NCI-H1048 (cell line): ENCODE measurements at regions not wholly inside any gene's neighbourhood (a gene's known extent, or its start where the extent isn't known, plus 50 kb on each side); places are given as distances from the start of the nearest gene placed in this dataset.
"Not testable (repeated sequence)": the region's sequence is repeated elsewhere in the genome, so short reads cannot be mapped to it uniquely, and the experiment has no call there.

Experiments used
- DNase-seq: peaks from one replicate; lab custom pipeline; 2025; lab: John Stamatoyannopoulos, UW

- no peak for DNase-seq
Measured at GRCh38 chr6:164826831-164827468, 482.5 kb downstream of the C6orf118 start.

DNA sequence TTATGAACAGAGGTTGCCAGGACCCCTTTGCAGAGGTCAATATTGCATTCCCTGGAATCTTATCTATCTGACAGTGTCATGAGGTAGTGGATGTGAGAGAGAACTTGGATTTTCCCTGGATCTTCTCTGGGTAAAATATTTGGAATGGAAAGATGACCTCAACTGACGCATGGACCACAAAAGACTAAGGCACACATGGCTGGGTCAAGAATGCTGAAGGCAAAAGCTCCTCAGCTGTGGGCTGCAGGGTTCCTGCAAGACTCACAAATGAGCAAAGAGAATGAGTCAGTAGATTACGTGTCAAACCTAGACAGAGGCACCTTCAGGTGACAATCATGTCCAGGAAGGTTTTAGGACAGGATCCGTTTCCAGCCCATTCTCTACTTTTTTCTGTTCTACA is 484.0 kb downstream of the C6orf118 start:
- DNase-seq: no peak

GRCh38 chr6:164817662-164818061 is 491.7 kb downstream of the C6orf118 start:
- no peak for DNase-seq

GRCh38 chr6:164812706-164813105 is 496.7 kb downstream of the C6orf118 start:
- no peak for DNase-seq

- no peak for DNase-seq
Measured at GRCh38 chr6:164807125-164807524, 502.3 kb downstream of the C6orf118 start.

DNA sequence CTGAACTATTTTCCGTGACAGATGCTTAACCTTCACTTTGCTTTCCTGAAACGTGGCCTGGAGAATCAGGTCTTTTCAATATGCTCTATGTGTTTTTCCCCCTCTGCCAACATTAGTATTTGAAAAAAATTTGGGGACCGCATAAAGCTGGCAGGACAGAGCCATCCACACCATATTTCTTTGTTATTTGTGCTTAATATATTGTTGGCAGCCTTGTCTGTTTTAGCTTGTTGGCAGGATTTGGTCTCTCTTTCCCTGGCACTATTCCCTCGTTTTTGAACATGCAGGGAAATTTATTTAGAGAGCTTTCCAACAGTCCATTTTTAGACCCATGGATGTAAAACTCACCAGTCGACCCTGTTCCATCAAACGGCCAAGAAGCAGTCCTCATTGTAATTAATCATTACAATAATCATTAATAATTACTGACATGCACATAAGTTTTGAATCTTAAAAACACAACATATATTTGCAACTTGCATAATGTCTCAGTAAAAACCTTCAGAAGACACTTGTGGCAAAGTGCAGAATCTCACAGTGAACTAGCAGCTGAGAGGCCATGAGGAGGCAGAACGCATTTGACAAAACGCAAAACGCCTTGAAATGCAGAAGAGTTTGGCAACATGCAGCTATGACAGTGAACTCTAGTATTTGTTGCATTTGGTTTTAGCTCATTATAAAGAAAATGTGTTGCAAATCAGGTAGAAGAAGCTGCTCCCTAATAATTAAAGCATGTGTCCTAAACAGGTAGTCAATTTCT is 514.2 kb downstream of the C6orf118 start:
- DNase-seq: no peak

DNA sequence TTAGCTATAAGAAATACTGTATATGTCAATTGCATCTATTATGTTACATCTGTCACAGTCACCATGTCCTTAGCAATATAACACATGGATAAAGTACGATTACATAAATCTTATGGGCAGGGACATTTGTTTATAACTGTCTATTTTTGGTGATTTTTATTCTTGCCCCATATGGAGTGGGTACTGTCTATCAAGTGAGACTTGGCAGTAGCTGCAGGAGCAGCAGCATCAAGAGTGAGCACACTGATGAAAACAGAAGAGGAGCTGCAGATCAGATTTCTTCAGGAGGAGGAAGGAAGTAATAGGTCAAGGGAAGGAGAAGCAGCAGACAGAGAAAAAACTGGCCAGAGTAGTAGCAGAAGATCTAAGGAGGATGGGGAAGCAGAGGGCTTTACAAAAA is 516.7 kb downstream of the C6orf118 start:
- no peak for DNase-seq

GRCh38 chr6:164791498-164791897 is 517.9 kb downstream of the C6orf118 start:
- DNase-seq: no peak

DNA sequence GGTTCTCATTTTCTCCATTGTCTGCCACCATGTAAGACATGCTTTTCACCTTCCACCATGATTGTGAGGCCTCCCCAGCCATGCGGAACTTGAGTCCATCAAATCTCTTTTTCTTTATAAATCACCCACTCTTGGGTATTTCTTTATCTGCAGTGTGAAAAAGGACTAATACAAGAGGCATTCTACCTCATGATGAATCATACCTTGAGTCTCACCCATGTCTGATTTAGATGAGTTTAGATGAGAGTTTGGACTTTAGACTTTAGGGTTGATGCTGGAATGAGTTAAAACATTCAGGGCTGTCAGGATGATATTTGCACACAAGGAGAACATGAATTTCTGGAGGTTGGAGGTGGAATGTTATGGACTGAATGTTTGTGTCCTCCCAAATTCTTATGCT is 545.6 kb downstream of the C6orf118 start:
- DNase-seq: no peak

DNA sequence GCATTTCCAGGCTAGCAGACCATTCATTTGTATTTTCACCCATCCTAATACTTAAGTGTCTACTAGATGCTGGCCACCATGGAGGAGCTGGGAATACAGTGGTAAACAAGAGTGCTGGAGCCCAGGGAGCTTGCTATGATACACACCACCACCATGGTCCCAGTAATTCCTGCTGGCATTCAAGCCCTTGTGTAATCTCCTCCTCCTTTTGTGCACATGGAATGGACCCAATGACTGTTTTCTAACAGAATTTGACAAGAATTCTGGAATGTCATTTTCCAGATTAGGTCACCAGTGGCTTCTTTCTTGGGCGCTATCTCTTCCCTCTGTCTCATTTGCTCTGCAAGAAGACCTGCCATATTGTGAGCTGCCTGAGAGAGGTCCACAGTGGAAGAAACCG is 552.0 kb downstream of the C6orf118 start:
- no peak for DNase-seq

DNA sequence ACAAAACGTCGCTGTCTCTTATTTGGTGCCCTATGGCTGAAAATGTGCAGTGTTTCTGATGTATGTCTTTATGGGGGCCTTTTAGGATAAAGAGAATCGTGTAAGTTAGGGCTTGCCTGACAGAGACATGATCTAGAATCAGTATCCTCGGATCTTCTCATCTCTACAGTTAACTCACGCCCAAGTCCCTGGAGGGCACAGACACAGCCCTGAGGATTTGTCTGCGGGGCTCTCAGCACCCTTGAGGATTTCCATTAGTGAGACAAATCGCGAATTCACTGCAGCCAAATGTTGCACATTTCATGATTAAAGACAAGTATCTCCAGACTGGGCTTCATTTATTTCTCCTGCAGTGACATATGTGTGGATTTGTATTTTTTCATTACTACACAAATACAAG is 552.7 kb downstream of the C6orf118 start:
- no peak for DNase-seq

- DNase-seq: no peak
Measured at GRCh38 chr6:164756142-164756541, 553.3 kb downstream of the C6orf118 start.

DNA sequence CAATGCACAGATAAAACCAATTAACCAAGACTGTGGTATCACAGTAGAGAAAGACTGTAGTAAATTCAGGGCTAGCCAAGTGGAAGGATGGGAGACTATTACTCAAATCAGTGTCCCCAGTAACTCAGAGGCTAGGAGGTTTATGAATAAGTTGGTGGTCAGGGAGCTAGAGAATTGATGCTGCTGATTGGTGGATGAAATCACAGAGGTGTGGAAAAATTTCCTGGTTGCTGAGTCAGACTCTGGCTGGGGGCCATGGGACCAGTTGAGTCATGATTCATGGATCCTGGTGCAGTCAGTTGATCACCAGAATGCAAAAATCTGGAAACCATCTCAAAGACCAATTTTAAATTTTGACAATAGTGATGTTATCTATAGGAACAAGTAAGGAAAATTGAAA is 555.9 kb downstream of the C6orf118 start:
- DNase-seq: no peak

- no peak for DNase-seq
Measured at GRCh38 chr6:164751395-164751794, 558.0 kb downstream of the C6orf118 start.

- no peak for DNase-seq
Measured at GRCh38 chr6:164750128-164750527, 559.3 kb downstream of the C6orf118 start.

DNA sequence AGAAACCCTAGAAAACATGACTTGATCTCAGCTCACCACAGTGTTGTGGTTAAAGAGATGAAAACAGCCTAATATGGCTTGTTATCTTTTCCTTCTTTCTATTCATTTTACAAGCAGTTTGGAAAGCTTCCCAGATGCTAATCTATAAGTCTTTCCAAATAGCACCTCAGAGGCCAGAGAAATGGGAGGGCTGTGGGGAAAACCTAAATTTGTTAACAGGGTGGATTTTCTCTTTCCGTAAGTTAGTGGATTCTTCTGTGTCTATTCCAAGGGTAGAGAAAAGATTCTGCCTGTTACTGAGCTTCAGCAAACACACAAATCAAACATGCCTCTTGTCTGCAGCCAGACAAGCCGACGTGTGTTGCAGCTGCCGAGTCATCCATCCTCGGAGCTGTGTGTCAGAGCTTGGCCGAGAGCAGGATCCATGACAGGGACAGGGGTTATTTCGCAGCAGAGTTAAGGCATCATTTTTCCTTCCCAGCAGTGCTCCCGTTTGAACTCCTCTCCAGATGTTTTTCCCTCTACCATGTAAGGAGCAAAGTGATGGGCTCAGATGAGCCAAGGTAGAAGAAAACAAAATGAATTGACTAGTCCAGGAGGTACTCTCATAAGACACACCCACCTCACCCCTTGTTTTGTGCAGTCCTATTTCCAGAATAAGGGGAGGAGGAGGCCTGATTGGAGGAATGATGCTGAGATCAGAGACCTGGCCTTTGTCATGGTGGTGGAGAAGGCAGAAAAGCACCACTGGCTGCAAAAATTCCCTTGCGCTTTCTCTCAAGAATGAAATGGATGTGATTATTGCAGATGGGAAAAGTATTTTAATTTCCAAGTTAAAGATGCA is 560.0 kb downstream of the C6orf118 start:
- DNase-seq: no peak

DNA sequence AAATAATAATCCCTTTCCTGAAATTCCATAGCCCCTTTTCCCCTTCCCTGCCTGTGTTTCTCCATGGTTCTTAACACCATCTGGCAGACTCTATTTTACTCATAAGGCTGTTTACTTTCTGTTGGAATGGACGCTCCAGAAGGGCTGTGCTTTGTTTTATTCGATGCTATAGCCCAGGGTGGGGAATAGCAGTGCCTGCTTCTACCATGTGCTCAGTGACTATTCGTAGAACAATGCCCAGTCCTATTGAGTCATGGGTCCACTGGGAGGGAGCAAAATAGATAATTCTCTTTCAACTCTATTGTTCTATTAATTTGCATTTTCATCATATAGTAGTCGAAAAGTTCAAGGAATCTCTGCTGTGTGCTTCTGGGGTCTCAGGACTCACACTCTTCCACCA is 565.1 kb downstream of the C6orf118 start:
- DNase-seq: no peak

- no peak for DNase-seq
Measured at GRCh38 chr6:164741938-164742451, 567.4 kb downstream of the C6orf118 start.

GRCh38 chr6:164736090-164736489 is 573.3 kb downstream of the C6orf118 start:
- DNase-seq: not testable (repeated sequence)

- no peak for DNase-seq
Measured at GRCh38 chr6:164731539-164731938, 577.9 kb downstream of the C6orf118 start.

- no peak for DNase-seq
Measured at GRCh38 chr6:164721460-164721859, 587.9 kb downstream of the C6orf118 start.

- DNase-seq: no peak
Measured at GRCh38 chr6:164700497-164700896, 608.9 kb downstream of the C6orf118 start.

- no peak for DNase-seq
Measured at GRCh38 chr6:164695896-164696295, 613.5 kb downstream of the C6orf118 start.
